HG03045 (cell line): ENCODE measurements at regions not wholly inside any gene's neighbourhood (a gene's known extent, or its start where the extent isn't known, plus 50 kb on each side); places are given as distances from the start of the nearest gene placed in this dataset.

Experiments used
- ATAC-seq: cut with Tn5 transposase; IDR thresholded peaks from one replicate; pipeline ENCODE4 v1.9.1; 2021; ENCODE audit warnings: mild to moderate bottlenecking, moderate library complexity; ENCODE audit not compliant: unreplicated experiment

DNA sequence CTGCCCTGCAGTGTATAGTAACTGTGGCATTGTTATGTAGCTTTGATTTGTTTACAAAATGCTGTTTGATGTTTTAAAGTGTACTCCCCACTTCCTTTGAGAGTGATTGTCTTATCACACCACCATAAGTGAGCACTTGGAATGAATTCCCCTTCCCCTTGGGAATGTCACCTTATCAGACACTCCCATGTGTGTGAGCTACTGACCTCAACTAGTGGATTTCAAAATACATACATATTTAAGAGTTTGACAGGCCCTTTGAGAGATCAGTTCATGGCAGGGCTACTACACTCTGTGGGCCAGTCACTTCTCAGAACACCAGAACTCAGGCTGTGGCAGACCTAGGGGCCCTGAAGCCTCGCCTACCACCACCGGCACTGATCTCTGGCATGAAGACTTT is 547.6 kb downstream of the NR2F2 start:
- no peak for ATAC-seq

- ATAC-seq, result no peak
These were observed 551.7 kb downstream of the NR2F2 start for GRCh38 chr15:96882121-96882772.

DNA sequence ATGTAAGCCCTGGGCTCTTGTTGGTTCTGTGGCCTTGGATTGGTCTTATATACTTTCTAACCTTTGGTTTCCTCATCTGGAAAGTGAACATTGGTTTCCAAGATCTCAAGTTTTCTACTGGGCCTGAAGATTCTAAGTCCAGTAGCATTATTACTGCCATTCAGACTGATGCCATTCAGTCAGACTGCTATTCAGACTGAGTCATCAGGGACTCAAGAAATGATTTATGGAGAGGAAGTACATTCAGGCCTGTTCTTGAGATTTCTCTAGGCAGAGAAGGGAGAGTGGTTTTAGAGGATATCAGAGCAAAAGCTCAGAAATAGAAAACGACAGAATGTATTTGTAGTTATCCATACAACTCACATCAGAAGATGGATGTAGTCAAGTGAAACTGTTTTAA is 557.2 kb downstream of the NR2F2 start:
- ATAC-seq, result no peak

GRCh38 chr15:96888764-96889163 is 558.3 kb downstream of the NR2F2 start:
- ATAC-seq, result no peak

DNA sequence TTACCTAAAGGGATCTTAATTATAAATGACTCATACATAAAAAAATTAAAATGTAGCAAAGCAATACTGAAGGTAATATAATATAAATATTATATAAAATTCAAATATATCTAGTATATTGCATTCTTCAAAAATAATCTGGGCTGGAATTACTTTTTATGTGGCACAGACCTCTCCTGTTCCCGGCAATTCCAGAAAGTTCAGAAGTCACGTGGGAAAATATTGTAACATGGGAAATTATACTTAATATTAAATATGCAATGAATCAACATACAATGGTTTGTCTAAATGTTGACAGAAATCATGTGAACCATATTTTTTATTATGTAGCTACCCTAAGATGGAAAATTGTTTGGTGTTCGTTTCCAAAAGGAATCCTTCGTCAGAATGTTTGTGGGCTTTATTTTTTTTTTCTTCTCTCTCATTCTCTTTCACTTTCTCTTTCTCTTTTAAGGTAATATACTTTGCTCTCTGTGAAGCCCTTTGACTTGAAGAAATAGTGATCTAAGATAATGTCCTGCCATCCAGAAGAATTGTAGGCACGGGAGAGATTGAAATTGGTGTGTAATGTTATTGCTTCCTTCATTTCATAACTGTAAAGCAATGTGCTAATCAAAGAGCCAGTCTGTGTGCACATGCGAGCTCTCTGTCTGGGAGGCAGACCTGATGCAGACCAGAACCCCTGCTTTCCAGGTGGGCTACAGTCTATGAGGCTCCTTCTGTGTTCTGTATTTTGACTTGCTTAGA is 559.4 kb downstream of the NR2F2 start:
- no peak for ATAC-seq

DNA sequence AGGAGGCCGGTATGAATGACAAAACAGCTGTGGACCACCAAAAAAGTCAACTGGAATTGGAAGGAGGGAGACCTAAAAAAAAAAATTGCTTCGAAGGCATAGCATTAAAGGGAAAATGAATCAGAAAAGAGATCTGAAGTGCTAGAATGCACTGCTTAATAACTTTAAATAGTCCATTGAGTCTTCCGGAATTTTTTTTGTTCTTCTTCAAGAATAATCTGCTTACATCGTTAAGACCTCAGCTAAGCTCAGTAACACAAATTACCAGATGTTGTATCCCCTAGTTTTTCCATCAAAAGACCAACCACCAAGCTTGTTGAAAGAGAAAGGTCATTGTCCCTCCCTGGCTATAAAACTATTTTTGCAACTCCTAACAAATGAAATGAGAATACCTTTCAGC is 560.5 kb downstream of the NR2F2 start:
- ATAC-seq, result no peak

- ATAC-seq, result no peak
These were observed 562.8 kb downstream of the NR2F2 start for GRCh38 chr15:96893159-96893906.

GRCh38 chr15:96894659-96895058 is 564.2 kb downstream of the NR2F2 start:
- no peak for ATAC-seq

GRCh38 chr15:96896766-96897165 is 566.3 kb downstream of the NR2F2 start:
- ATAC-seq, result no peak

DNA sequence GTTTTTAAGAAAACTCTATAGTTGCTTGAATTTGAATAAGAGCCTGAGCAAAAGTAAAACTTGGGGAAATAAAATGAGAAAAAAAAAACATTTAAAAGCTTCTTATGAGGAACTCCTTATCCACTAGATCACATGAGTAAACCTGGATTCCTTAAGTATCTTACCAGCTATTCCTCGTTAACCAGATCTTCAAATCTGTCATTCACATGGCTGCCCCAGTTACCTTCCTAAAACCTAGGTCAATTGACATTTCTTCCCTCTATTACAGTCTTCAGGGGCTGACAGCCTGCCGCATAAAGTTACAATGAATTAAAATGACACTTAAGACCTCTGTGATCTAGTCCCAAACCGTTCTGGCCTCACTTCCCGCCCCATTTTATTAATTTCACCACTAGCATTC is 583.6 kb downstream of the NR2F2 start:
- ATAC-seq, result no peak

- no peak for ATAC-seq
These were observed 586.2 kb downstream of the NR2F2 start for GRCh38 chr15:96916750-96917149.

DNA sequence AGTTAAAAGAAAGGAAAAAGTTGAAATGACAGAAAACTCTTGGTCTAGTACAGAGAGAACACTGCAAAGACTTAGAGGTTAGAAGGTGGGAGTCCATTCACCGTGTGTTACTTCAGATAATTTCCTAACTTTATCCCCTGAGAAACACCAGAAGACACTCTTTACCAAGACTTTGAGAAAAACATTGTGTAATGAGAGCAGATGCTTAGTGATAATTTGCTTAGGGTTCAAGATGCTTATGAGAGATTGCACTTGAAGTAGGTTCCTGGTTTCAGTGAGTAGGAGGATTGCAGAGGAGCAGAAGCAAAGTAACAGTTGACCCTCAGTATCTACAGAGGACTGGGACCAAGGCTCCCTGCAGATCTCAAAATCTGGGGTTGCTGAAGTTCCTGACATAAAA is 594.1 kb downstream of the NR2F2 start:
- ATAC-seq, result no peak

DNA sequence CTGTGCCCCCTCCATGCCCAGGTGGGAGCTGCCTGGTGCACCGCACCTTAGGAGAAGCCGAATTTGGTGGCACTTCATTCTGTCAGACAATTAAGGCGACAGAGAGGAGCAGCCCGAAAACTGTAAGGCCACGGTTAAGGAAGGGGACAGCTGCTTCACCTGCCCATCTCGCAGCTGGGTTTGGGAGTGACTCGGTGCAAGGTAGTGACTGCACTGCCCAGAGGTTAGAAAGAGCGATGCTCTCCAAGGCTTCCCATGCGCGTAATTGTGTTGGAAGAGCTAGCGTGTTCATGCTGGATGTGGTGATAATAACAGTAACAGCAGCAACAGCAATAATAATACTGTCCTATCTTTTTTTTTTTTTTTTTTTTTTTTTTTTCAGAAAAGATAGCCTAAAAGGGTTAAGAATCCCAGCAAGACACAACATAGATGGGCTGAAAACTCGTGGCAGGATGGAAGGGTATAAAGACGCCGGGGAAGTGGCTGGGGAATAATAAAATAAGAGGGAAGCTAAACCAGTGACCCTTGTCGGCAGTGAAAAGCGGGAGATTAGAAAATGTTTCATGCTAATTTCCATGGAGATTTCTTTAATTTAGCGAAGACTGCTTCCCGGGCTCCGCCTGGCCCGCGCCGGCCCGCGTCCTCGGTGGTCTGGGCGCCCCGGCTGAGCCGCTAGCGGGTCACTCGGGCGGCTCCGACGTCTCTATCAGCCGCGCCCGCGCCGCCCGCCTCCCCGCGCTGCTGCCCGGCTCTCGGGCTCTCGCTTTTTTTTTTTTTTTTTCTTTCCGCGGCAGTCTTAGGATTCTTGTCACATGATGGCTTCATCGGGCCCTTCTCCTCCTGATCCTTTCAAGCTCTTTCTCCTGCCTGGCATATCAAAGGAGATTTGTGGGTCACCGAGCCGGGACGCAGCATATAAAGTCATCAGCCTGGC is 617.1 kb downstream of the NR2F2 start:
- no peak for ATAC-seq

DNA sequence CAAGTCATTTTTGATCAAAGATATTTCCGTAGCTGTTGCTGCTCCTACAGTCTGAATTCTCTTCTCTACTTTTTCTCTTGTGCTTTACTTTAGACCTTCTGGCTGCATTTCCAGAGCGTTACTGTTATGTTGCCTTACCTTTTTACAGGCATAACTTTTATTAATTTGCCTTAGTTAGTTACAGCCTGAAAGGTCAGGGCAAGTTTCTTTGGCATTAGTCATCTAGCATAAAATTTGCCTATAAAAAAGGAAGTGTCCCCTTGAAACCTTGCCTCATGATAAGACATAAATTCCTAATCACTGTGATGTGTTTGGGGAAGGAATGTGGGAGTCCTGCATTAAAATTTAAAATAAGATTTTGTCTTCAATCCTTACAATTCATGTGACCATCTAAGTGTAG is 618.5 kb downstream of the NR2F2 start:
- no peak for ATAC-seq

DNA sequence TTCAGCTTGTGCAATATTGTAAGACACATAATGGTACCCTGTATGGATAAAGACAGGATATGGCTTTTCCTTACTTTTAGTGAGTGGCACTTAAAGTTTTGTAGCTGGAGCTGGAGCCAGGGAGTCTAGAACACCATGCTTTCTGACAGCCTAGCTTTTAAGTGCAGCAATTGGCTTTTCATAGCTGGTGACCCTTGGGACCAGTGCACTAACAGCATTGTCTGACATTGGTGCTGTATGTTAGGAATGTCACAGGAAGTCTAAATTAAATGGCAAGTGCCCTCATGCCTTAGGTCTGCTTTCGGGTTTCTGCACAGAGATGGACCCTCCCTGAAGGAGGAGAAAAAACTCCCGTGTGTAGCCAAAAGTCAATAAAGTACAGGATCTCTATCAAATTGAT is 628.2 kb downstream of the NR2F2 start:
- no peak for ATAC-seq

DNA sequence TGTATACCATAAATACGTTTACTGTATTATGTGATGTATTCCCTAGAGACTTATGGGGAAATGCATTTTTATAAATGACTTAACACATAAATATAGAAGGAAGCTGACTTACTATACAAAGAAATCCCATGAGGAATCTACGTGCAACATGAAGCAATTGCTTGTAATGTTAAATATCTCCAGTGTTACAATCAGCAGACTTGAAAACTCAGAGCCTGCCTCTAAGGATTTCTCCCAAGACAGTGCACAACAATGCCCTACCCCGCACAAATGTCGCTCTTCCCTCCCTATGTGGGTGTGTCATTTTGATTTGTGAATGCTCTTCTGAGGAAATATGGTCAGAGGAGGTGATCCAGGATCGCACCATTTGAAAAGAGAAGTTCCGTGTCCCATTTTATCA is 629.0 kb downstream of the NR2F2 start:
- no peak for ATAC-seq

DNA sequence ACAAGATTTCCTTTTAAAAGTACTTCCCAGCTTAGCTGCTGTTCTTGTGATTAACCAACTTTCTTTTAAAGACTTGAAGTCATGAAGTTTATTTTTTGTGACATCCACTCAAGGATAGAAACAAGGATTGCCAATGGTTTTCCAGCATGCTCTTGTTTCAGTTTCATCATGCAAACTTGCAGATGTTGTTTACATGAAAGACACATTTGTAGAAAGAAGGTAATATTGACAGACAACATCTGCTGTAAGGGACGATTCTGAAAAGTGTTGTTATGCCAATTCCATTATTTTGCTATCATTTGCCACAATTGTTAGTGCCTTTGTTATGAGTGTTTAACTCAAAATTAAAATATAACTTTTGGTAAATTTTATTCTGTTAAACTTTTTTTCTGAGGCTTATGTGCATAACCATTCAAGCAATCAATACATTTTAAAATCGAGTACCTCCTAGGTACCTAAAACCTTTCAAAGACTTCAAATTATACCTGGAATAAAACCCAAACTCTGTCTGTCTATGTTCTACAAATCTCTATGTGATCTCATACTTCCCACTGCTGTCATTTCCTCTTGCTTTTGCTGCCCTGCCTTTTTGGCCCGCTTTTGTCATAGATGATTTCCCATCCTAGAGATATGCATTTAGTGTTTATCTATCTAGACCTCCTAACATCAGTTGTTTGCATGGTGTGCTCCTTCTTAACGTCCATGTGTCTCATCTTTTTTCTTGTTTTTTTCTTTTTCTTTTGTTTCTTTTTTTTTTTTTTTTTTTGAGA is 630.4 kb downstream of the NR2F2 start:
- no peak for ATAC-seq

DNA sequence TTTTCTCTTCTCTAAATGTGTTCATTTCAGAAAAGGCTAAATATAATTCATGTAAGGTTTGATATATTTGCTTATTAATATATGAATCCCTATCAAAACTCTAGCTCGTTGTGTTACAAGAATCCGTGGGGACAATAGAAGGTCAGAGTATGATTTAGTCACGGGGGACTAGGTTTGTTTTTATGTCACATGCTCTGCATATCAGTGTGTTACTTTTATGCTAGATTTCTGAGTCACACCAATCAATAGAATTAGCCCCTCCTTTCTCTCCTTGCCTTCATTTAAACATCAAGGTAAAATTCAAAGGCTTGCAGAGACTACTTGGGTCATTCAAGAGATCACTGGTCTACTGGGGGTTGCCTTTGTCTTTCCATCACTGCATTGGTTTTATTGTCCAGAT is 636.1 kb downstream of the NR2F2 start:
- ATAC-seq, result no peak

DNA sequence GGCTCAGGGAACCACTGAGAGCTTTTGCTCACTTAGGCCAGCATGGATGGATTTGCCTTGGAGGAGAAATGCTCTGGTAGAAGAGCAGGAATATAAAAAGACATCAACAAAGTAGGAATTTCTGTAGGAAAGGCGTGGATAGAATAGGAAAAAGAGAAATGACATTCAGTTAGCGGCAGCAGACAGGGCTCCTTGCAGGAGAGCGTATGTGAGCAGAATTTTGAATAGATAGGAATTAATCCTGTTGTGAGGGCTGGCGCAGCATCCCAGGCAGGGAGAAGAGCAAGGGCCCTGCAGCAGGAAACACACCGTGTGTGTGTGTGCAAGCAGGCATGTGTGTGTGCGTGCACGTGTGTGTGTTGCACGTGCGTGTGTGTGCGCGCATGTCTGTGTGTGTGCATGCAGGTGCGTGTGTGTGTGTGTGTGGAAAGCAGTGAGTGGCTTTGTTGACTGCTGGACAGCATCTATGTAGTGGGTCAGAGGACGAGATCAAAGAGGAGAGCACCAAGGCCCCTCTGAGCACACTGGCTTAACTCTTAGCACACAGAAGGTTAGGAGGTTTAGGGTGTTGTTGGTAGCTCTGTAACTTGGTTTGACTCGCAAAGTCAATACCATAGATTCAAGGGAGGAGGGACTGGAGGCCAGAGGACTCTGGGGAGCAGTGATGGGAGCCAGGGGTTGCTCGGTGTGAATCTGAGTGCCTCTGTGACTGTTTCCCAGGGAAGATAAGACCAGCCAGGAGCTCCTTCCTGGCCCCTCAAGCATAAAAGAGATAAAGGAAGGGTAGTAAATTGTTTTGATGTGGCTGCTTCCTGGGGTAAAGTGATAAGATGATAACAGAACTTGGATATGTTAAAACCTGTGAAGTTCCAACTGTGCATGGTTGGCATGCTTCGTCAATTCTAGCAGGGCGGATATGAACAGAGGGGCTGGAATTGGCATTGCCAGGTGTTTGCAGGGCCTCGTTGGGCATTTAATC is 639.5 kb downstream of the NR2F2 start:
- ATAC-seq, result no peak
